H1 (cell line): ENCODE measurements at regions not wholly inside any gene's neighbourhood (a gene's known extent, or its start where the extent isn't known, plus 50 kb on each side); places are given as distances from the start of the nearest gene placed in this dataset.

Experiments used
- CEBPB ChIP-seq: IDR thresholded peaks from 2 replicates; pipeline ENCODE4 v1.6.1; 2012; ENCODE audit warnings: low read depth, low read length
- CREB1 ChIP-seq: IDR thresholded peaks from 2 replicates; pipeline ENCODE4 v1.6.1; 2012; ENCODE audit warnings: inconsistent platforms
- CTCF ChIP-seq, 3 experiments: IDR thresholded peaks; 1 replicate in 2 of 3; 2 replicates in 1 of 3; pipeline versions ENCODE4 v1.5.1 to v1.6.1; 2011; ENCODE audit warnings: low read length in 3 of 3, mild to moderate bottlenecking in 3 of 3, inconsistent platforms in 2 of 3, low read depth in 1 of 3, moderate library complexity in 1 of 3; ENCODE audit not compliant: insufficient read depth in 1 of 3; ENCODE audit errors: control extremely low read depth in 1 of 3
- EP300 ChIP-seq, 2 experiments: IDR thresholded peaks; 1 replicate in 1 of 2; 2 replicates in 1 of 2; pipeline ENCODE4 v1.6.1; 2011 to 2012; ENCODE audit warnings: low read depth in 2 of 2, low read length in 2 of 2, mild to moderate bottlenecking in 2 of 2, borderline replicate concordance in 1 of 2, inconsistent platforms in 1 of 2, moderate library complexity in 1 of 2
- POLR2A ChIP-seq, 2 experiments: IDR thresholded peaks; 1 replicate in 1 of 2; 2 replicates in 1 of 2; pipeline ENCODE4 v1.6.1; 2011; ENCODE audit warnings: low read depth in 2 of 2, low read length in 2 of 2, mild to moderate bottlenecking in 2 of 2; ENCODE audit errors: control extremely low read depth in 1 of 2
- POLR2AphosphoS5 ChIP-seq: IDR thresholded peaks from 2 replicates; pipeline ENCODE4 v1.6.1; 2011; ENCODE audit warnings: low read depth, low read length
- TCF12 ChIP-seq: IDR thresholded peaks from 2 replicates; pipeline ENCODE4 v1.6.1; 2011; ENCODE audit warnings: low read depth, mild to moderate bottlenecking, low read length
- TEAD4 ChIP-seq: IDR thresholded peaks from 2 replicates; pipeline ENCODE4 v1.6.1; 2012; ENCODE audit warnings: low read depth, low read length, inconsistent platforms, mixed read lengths

- TF ChIP-seq POLR2AphosphoS5 (no peak), TEAD4 (no peak), POLR2A (IDR thresholded peaks at IDR 0.05; ENCODE audit: control extremely low read depth in 1 of 2, low read depth in 2 of 2, low read length in 2 of 2) (no peak), CEBPB (no peak), CTCF (IDR thresholded peaks at IDR 0.05; ENCODE audit: control extremely low read depth in 1 of 3, insufficient read depth in 1 of 3, low read depth in 1 of 3, low read length in 3 of 3) (no peak), TCF12 (no peak), CREB1 (no peak), EP300 (IDR thresholded peaks at IDR 0.05; ENCODE audit: borderline replicate concordance in 1 of 2, low read depth in 2 of 2, low read length in 2 of 2) (no peak)
Observed at GRCh38 chr13:50382951-50383350, 367.7 kb downstream of the KCNRG start.
